ENCODE measurements at regions not wholly inside any gene's neighbourhood (a gene's known extent, or its start where the extent isn't known, plus 50 kb on each side); places are given as distances from the start of the nearest gene placed in this dataset.

DNA sequence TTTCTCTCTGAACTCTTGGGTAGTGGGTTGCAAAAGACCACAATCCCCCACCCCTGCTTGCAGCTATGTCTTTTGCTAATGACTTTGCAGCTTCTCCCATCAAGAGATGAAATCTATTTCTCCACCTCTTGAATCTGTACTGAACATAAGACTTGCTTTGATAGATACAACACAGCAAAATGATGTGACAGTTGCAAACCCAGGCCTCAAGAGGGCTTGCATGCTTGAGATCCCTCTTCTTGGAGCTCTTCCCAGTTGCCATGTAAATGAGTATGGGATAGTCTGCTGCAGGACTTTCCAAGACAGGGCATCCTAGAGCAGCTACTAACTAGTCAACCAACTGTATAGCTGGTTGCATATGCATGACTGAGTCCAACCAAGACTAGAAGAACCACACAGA is 783.6 kb downstream of the PDCD6IP start:
- TF ChIP-seq, protein P1, sequence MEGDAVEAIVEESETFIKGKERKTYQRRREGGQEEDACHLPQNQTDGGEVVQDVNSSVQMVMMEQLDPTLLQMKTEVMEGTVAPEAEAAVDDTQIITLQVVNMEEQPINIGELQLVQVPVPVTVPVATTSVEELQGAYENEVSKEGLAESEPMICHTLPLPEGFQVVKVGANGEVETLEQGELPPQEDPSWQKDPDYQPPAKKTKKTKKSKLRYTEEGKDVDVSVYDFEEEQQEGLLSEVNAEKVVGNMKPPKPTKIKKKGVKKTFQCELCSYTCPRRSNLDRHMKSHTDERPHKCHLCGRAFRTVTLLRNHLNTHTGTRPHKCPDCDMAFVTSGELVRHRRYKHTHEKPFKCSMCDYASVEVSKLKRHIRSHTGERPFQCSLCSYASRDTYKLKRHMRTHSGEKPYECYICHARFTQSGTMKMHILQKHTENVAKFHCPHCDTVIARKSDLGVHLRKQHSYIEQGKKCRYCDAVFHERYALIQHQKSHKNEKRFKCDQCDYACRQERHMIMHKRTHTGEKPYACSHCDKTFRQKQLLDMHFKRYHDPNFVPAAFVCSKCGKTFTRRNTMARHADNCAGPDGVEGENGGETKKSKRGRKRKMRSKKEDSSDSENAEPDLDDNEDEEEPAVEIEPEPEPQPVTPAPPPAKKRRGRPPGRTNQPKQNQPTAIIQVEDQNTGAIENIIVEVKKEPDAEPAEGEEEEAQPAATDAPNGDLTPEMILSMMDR (IDR thresholded peaks at IDR 0.05), result no peak
- TF ChIP-seq POLR2A (IDR thresholded peaks at IDR 0.05), result no peak
